ENCODE measurements at regions not wholly inside any gene's neighbourhood (a gene's known extent, or its start where the extent isn't known, plus 50 kb on each side); places are given as distances from the start of the nearest gene placed in this dataset.

DNA sequence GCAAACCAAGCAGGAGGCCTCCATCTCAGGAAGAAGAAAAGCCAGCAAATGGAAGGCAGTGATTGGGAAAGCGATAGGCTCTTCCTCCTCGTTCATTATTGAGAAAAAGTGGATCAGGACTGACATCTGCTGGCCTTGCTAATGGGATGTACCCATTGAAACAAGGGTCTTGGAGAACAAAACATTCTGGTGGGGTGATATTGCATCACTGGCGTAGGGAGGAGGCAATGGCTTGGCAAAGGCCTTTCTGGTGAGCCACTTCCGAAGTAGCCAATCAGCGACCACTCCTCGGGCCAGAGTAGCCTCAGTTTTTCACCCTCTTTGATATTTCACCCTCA, 86.7 kb upstream of the NFIB start:
- TF ChIP-seq SUZ12 (IDR thresholded peaks at IDR 0.05; ENCODE audit: extremely low read depth, insufficient read depth, insufficient read length) (no peak), ZNF274 (IDR thresholded peaks at IDR 0.05; ENCODE audit: low read depth, low read length) (no peak)

All from NT2/D1 (cell line).